ENCODE measurements at regions not wholly inside any gene's neighbourhood (a gene's known extent, or its start where the extent isn't known, plus 50 kb on each side); places are given as distances from the start of the nearest gene placed in this dataset.

GRCh38 chr2:5392658-5393057, 299.5 kb upstream of the SOX11 start:
- no peak for DNase-seq (ENCODE audit: low spot score in 2 of 2)
- intact Hi-C loops (cut with DNase I; ENCODE audit: low total_unique reads): no loop called here
- no peak for TF ChIP-seq CTCF (IDR thresholded peaks at IDR 0.05)
- TF ChIP-seq POLR2A (IDR thresholded peaks at IDR 0.05): no peak
- WGBS, 2 donors: 73 to 77% methylated on average over 4 of the region's 4 CpGs
- no peak overlapping the region for H3K4me3 ChIP-seq (ENCODE audit: low read depth, poor library complexity, severe bottlenecking)

GRCh38 chr2:5393474-5393873, 298.7 kb upstream of the SOX11 start:
- no peak overlapping the region for H3K4me3 ChIP-seq (ENCODE audit: low read depth, poor library complexity, severe bottlenecking)
- no peak for DNase-seq (ENCODE audit: low spot score in 2 of 2)
- TF ChIP-seq CTCF (IDR thresholded peaks at IDR 0.05) (no peak), POLR2A (IDR thresholded peaks at IDR 0.05) (no peak)
- WGBS, 2 donors: 32 to 42% methylated on average over 2 of the region's 2 CpGs
- intact Hi-C loops (cut with DNase I; ENCODE audit: low total_unique reads): no loop called here

GRCh38 chr2:5394223-5394622, 298.0 kb upstream of the SOX11 start:
- H3K4me3 ChIP-seq (ENCODE audit: low read depth, poor library complexity, severe bottlenecking): no peak overlapping the region
- DNase-seq (ENCODE audit: low spot score in 2 of 2): no peak
- intact Hi-C loops (cut with DNase I; ENCODE audit: low total_unique reads): no loop called here
- 45 to 49% methylated on average over 5 of the region's 5 CpGs for WGBS, 2 donors
- TF ChIP-seq POLR2A (IDR thresholded peaks at IDR 0.05): no peak
- no peak for TF ChIP-seq CTCF (IDR thresholded peaks at IDR 0.05)

GRCh38 chr2:5401115-5401657, 291.0 kb upstream of the SOX11 start:
- H3K4me3 ChIP-seq (ENCODE audit: low read depth, poor library complexity, severe bottlenecking): no peak overlapping the region
- 61 to 65% methylated on average over 9 of the region's 9 CpGs for WGBS, 2 donors
- no peak for DNase-seq (ENCODE audit: low spot score in 2 of 2)
- intact Hi-C loops (cut with DNase I; ENCODE audit: low total_unique reads): no loop called here
- TF ChIP-seq CTCF (IDR thresholded peaks at IDR 0.05) (no peak), POLR2A (IDR thresholded peaks at IDR 0.05) (no peak)

- no peak overlapping the region for H3K4me3 ChIP-seq (ENCODE audit: low read depth, poor library complexity, severe bottlenecking)
- DNase-seq (ENCODE audit: low spot score in 2 of 2): no peak
- TF ChIP-seq POLR2A (IDR thresholded peaks at IDR 0.05) (no peak), CTCF (IDR thresholded peaks at IDR 0.05) (no peak)
- WGBS, 2 donors: 69 to 72% methylated on average over 6 of the region's 6 CpGs
- intact Hi-C loops (cut with DNase I; ENCODE audit: low total_unique reads): no loop called here
Measured at GRCh38 chr2:5403392-5403791, 288.8 kb upstream of the SOX11 start.

- intact Hi-C loops (cut with DNase I; ENCODE audit: low total_unique reads): no loop called here
- no peak for DNase-seq (ENCODE audit: low spot score in 2 of 2)
- 71 to 78% methylated on average over 10 of the region's 10 CpGs for whole genome bisulfite sequencing, 2 donors
- no peak for TF ChIP-seq CTCF (IDR thresholded peaks at IDR 0.05)
- no peak for TF ChIP-seq POLR2A (IDR thresholded peaks at IDR 0.05)
- no peak overlapping the region for H3K4me3 ChIP-seq (ENCODE audit: low read depth, poor library complexity, severe bottlenecking)
Measured at GRCh38 chr2:5409898-5410381, 282.2 kb upstream of the SOX11 start.

Data from lower leg skin (tissue), 4 donors.